HG03175 (cell line): ENCODE measurements at regions not wholly inside any gene's neighbourhood (a gene's known extent, or its start where the extent isn't known, plus 50 kb on each side); places are given as distances from the start of the nearest gene placed in this dataset.

Experiments used
- ATAC-seq: cut with Tn5 transposase; IDR thresholded peaks from one replicate; pipeline ENCODE4 v1.9.1; 2021; ENCODE audit warnings: mild to moderate bottlenecking, moderate library complexity; ENCODE audit not compliant: unreplicated experiment

- no peak for ATAC-seq
Measured at GRCh38 chr5:88377240-88377639, 108.6 kb upstream of the TMEM161B start.

- no peak for ATAC-seq
Measured at GRCh38 chr5:88376728-88377127, 108.1 kb upstream of the TMEM161B start.

- ATAC-seq: no peak
Measured at GRCh38 chr5:88374391-88374790, 105.7 kb upstream of the TMEM161B start.

- no peak for ATAC-seq
Measured at GRCh38 chr5:88370824-88371223, 102.2 kb upstream of the TMEM161B start.

GRCh38 chr5:88368201-88368600 lies 99.6 kb upstream of the TMEM161B start:
- no peak for ATAC-seq

GRCh38 chr5:88364991-88365390 lies 96.3 kb upstream of the TMEM161B start:
- ATAC-seq: no peak

- no peak for ATAC-seq
Measured at GRCh38 chr5:88355490-88356050, 86.9 kb upstream of the TMEM161B start.

GRCh38 chr5:88325868-88326267 lies 57.2 kb upstream of the TMEM161B start:
- ATAC-seq: no peak

GRCh38 chr5:88322785-88323184 lies 54.1 kb upstream of the TMEM161B start:
- no peak for ATAC-seq
